Stimulated activated CD8-positive, alpha-beta memory T cell treated with anti-CD3 and anti-CD28 coated beads, Interleukin-4, amount 100 ng/mL, for 4 hours (primary cell): ENCODE measurements at regions not wholly inside any gene's neighbourhood (a gene's known extent, or its start where the extent isn't known, plus 50 kb on each side); places are given as distances from the start of the nearest gene placed in this dataset.

Experiments used
- DNase-seq, 2 donors: peaks; one replicate each; pipeline ENCODE4 v3.0.0-alpha.2; 2020; ENCODE audit warnings: low read depth in 2 of 2, low spot score in 1 of 2

GRCh38 chr3:22208844-22209243, 457.8 kb upstream of the ZNF385D start:
- DNase-seq = no peak

GRCh38 chr3:22209578-22209977, 458.6 kb upstream of the ZNF385D start:
- no peak for DNase-seq

- DNase-seq = no peak
Observed at GRCh38 chr3:22210693-22211092, 459.7 kb upstream of the ZNF385D start.

- no peak for DNase-seq
Observed at GRCh38 chr3:22216601-22217000, 465.6 kb upstream of the ZNF385D start.

GRCh38 chr3:22225161-22225560, 474.2 kb upstream of the ZNF385D start:
- no peak for DNase-seq

- DNase-seq = no peak
Observed at GRCh38 chr3:22228705-22229104, 477.7 kb upstream of the ZNF385D start.

- no peak for DNase-seq
Observed at GRCh38 chr3:22231061-22231460, 480.1 kb upstream of the ZNF385D start.

GRCh38 chr3:22236490-22237270, 485.7 kb upstream of the ZNF385D start:
- DNase-seq = no peak

GRCh38 chr3:22239011-22239410, 488.0 kb upstream of the ZNF385D start:
- DNase-seq = no peak

GRCh38 chr3:22241110-22241509, 490.1 kb upstream of the ZNF385D start:
- DNase-seq = no peak

GRCh38 chr3:22244761-22245521, 493.9 kb upstream of the ZNF385D start:
- DNase-seq = no peak

GRCh38 chr3:22245811-22246583, 495.0 kb upstream of the ZNF385D start:
- DNase-seq = no peak

GRCh38 chr3:22249658-22250057, 498.6 kb upstream of the ZNF385D start:
- DNase-seq = no peak

GRCh38 chr3:22257252-22257651, 506.2 kb upstream of the ZNF385D start:
- no peak for DNase-seq

GRCh38 chr3:22262386-22262785, 511.4 kb upstream of the ZNF385D start:
- DNase-seq = no peak

- no peak for DNase-seq
Observed at GRCh38 chr3:22263042-22263441, 512.0 kb upstream of the ZNF385D start.

- DNase-seq = no peak
Observed at GRCh38 chr3:22265403-22265802, 514.4 kb upstream of the ZNF385D start.

GRCh38 chr3:22269831-22270230, 518.8 kb upstream of the ZNF385D start:
- DNase-seq = no peak

GRCh38 chr3:22276351-22276750, 525.3 kb upstream of the ZNF385D start:
- DNase-seq = no peak

- DNase-seq = no peak
Observed at GRCh38 chr3:22284559-22284958, 533.5 kb upstream of the ZNF385D start.

- DNase-seq = no peak
Observed at GRCh38 chr3:22288756-22289155, 537.7 kb upstream of the ZNF385D start.

- DNase-seq = no peak
Observed at GRCh38 chr3:22292681-22293080, 541.7 kb upstream of the ZNF385D start.
